ENCODE measurements at regions not wholly inside any gene's neighbourhood (a gene's known extent, or its start where the extent isn't known, plus 50 kb on each side); places are given as distances from the start of the nearest gene placed in this dataset.

DNA sequence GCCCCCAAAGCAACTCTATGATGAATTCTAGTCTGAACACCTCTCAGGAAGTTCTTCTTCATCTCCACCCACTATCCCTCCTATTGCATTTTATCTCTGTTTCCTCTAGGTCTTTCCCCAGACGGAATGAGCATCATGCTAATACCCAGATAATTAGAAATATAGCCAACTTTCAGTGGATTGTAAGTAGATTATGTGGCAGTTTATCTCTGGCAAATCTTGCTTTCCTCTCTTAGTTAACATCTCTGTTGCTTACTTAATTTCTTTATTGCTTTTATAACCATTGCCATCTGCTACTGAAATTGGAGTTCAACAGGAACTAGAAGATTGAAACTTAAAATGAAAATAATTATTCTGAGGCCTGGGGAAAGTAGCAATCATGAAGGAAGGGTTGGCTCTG, 378.6 kb downstream of the RPS6KC1 start:
- Histone ChIP-seq H4K20me1 (ENCODE audit: control insufficient read depth, insufficient read depth, low read depth, low read length) (no peaks in the 10 kb centered on the region), H3K9me3 (ENCODE audit: control insufficient read depth, insufficient read depth, low read length) (no peaks in the 10 kb centered on the region), H3K9me2 (replicated peaks; ENCODE audit: control insufficient read depth, low read length) (no peaks in the 10 kb centered on the region), H3K27me3 (ENCODE audit: control insufficient read depth, low read length) (no peaks in the 10 kb centered on the region), H3K4me1 (ENCODE audit: control insufficient read depth, low read length) (no peaks in the 10 kb centered on the region), H3K79me2 (ENCODE audit: control insufficient read depth, low read length) (no peaks in the 10 kb centered on the region), H3K36me3 (ENCODE audit: control insufficient read depth, low read length) (no peaks in the 10 kb centered on the region), H3K4me3 (ENCODE audit: low read length) (no peak overlapping the region), H3K4me2 (ENCODE audit: low read length) (no peak overlapping the region), H3F3A (ENCODE audit: control insufficient read depth, insufficient read depth) (no peaks in the 10 kb centered on the region), H3K27ac (ENCODE audit: low read depth, low read length) (no peak overlapping the region)
- TF ChIP-seq EZH2phosphoT487 (IDR thresholded peaks at IDR 0.05; ENCODE audit: borderline replicate concordance, low read length), result no peak
- TF ChIP-seq, protein P1, sequence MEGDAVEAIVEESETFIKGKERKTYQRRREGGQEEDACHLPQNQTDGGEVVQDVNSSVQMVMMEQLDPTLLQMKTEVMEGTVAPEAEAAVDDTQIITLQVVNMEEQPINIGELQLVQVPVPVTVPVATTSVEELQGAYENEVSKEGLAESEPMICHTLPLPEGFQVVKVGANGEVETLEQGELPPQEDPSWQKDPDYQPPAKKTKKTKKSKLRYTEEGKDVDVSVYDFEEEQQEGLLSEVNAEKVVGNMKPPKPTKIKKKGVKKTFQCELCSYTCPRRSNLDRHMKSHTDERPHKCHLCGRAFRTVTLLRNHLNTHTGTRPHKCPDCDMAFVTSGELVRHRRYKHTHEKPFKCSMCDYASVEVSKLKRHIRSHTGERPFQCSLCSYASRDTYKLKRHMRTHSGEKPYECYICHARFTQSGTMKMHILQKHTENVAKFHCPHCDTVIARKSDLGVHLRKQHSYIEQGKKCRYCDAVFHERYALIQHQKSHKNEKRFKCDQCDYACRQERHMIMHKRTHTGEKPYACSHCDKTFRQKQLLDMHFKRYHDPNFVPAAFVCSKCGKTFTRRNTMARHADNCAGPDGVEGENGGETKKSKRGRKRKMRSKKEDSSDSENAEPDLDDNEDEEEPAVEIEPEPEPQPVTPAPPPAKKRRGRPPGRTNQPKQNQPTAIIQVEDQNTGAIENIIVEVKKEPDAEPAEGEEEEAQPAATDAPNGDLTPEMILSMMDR (IDR thresholded peaks at IDR 0.05; ENCODE audit: low read depth, low read length, poor library complexity, severe bottlenecking), result no peak

DNA sequence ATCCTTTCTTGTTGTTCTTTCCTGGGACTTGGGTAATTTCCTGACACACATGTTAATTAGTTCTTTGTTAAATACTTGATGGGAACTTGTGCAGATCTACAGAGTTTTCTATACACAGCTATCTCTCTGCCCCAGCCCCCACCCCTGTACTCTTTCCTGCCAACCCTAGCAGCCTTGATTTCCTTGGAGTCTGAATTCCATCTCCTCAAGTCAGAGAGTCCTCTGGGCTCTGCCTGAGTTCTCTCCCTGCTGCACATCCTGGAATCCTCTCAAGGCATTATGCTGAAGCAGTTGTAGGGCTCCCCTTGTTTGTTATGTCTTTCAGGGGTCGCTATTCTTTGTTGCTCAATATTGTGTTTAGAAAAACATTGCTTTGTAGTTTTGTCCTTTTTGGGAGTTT, 384.7 kb downstream of the RPS6KC1 start:
- H3K36me3 ChIP-seq (ENCODE audit: control insufficient read depth, low read length), result no peaks in the 10 kb centered on the region
- no peaks in the 10 kb centered on the region for H3K9me3 ChIP-seq (ENCODE audit: control insufficient read depth, insufficient read depth, low read length)
- H4K20me1 ChIP-seq (ENCODE audit: control insufficient read depth, insufficient read depth, low read depth, low read length), result no peaks in the 10 kb centered on the region
- H3K27ac ChIP-seq (ENCODE audit: low read depth, low read length), result no peak overlapping the region
- no peaks in the 10 kb centered on the region for H3K9me2 ChIP-seq (replicated peaks; ENCODE audit: control insufficient read depth, low read length)
- no peak overlapping the region for H3K4me2 ChIP-seq (ENCODE audit: low read length)
- no peaks in the 10 kb centered on the region for H3K4me1 ChIP-seq (ENCODE audit: control insufficient read depth, low read length)
- no peak overlapping the region for H3K4me3 ChIP-seq (ENCODE audit: low read length)
- no peak for TF ChIP-seq EZH2phosphoT487 (IDR thresholded peaks at IDR 0.05; ENCODE audit: borderline replicate concordance, low read length)
- TF ChIP-seq, protein P1 (IDR thresholded peaks at IDR 0.05; ENCODE audit: low read depth, low read length, poor library complexity, severe bottlenecking), result no peak
- H3K27me3 ChIP-seq (ENCODE audit: control insufficient read depth, low read length), result no peaks in the 10 kb centered on the region
- no peaks in the 10 kb centered on the region for H3K79me2 ChIP-seq (ENCODE audit: control insufficient read depth, low read length)
- no peaks in the 10 kb centered on the region for H3F3A ChIP-seq (ENCODE audit: control insufficient read depth, insufficient read depth)

DNA sequence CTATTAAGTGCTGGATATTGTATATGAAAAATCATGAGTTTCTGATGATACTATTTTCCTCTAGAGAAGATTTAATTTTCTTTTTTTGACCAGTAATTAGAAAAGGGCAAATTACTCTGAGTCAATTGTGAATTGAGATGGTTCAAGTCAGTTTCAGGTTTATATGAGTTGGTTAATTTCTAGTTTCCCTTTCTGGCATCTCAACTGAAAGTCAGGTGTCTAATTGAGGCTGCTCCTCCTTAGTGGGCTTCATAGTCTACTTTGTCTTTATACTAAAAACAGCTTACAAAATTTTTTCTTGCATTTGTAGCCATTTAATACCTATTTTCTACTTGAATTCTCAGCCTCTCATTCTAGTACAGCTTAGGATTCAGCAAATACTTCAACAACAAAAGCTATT, 387.3 kb downstream of the RPS6KC1 start:
- Histone ChIP-seq H3K79me2 (ENCODE audit: control insufficient read depth, low read length) (no peaks in the 10 kb centered on the region), H3K36me3 (ENCODE audit: control insufficient read depth, low read length) (no peaks in the 10 kb centered on the region), H3F3A (ENCODE audit: control insufficient read depth, insufficient read depth) (no peaks in the 10 kb centered on the region), H3K9me3 (ENCODE audit: control insufficient read depth, insufficient read depth, low read length) (no peaks in the 10 kb centered on the region), H4K20me1 (ENCODE audit: control insufficient read depth, insufficient read depth, low read depth, low read length) (no peaks in the 10 kb centered on the region), H3K4me3 (ENCODE audit: low read length) (no peak overlapping the region), H3K9me2 (replicated peaks; ENCODE audit: control insufficient read depth, low read length) (no peaks in the 10 kb centered on the region), H3K27ac (ENCODE audit: low read depth, low read length) (no peak overlapping the region), H3K4me1 (ENCODE audit: control insufficient read depth, low read length) (no peaks in the 10 kb centered on the region), H3K4me2 (ENCODE audit: low read length) (no peak overlapping the region), H3K27me3 (ENCODE audit: control insufficient read depth, low read length) (no peaks in the 10 kb centered on the region)
- TF ChIP-seq EZH2phosphoT487 (IDR thresholded peaks at IDR 0.05; ENCODE audit: borderline replicate concordance, low read length), result no peak
- TF ChIP-seq, protein P1 (IDR thresholded peaks at IDR 0.05; ENCODE audit: low read depth, low read length, poor library complexity, severe bottlenecking), result no peak

DNA sequence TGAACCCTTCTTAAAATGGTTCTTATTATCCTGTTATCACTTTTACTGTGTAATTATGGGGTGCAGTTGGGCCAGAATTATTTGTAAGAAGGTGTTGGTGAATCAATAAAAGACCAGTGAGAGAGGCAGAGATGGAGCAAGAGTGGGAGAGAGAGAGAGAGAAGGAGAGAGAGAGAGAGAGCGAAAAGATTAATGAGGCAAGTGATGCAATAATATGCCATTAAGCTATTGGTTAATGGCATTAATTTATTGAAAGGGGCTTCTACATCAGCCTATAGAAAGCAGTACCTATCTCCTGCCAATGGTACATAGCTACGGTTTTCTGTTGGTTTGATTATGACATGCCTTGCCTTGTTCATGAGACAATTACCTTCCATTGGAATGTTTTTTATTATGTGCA, 388.7 kb downstream of the RPS6KC1 start:
- Histone ChIP-seq H3K27ac (ENCODE audit: low read depth, low read length) (no peak overlapping the region), H3K4me1 (ENCODE audit: control insufficient read depth, low read length) (no peaks in the 10 kb centered on the region), H3F3A (ENCODE audit: control insufficient read depth, insufficient read depth) (no peaks in the 10 kb centered on the region), H3K4me2 (ENCODE audit: low read length) (no peak overlapping the region), H3K79me2 (ENCODE audit: control insufficient read depth, low read length) (no peaks in the 10 kb centered on the region), H3K4me3 (ENCODE audit: low read length) (no peak overlapping the region), H3K27me3 (ENCODE audit: control insufficient read depth, low read length) (no peaks in the 10 kb centered on the region), H3K36me3 (ENCODE audit: control insufficient read depth, low read length) (no peaks in the 10 kb centered on the region), H4K20me1 (ENCODE audit: control insufficient read depth, insufficient read depth, low read depth, low read length) (no peaks in the 10 kb centered on the region), H3K9me2 (replicated peaks; ENCODE audit: control insufficient read depth, low read length) (no peaks in the 10 kb centered on the region), H3K9me3 (ENCODE audit: control insufficient read depth, insufficient read depth, low read length) (no peaks in the 10 kb centered on the region)
- TF ChIP-seq EZH2phosphoT487 (IDR thresholded peaks at IDR 0.05; ENCODE audit: borderline replicate concordance, low read length), result no peak
- TF ChIP-seq, protein P1 (IDR thresholded peaks at IDR 0.05; ENCODE audit: low read depth, low read length, poor library complexity, severe bottlenecking), result no peak
